Vagina (tissue), 2 donors: ENCODE measurements at regions not wholly inside any gene's neighbourhood (a gene's known extent, or its start where the extent isn't known, plus 50 kb on each side); places are given as distances from the start of the nearest gene placed in this dataset.

Source experiments
- DNase-seq, 2 donors: peaks; one replicate each; pipeline ENCODE4 v3.0.0-alpha.2; 2017; ENCODE audit errors: extremely low spot score in 2 of 2
- H3K27ac ChIP-seq: fragments of 200-600 bp; sonication (generic); one replicate; pipeline ENCODE4 v1.5.1; 2019
- H3K27me3 ChIP-seq: fragments of 200-600 bp; sonication (generic); one replicate; pipeline ENCODE4 v1.5.1; 2019
- H3K36me3 ChIP-seq, 2 donors: fragments of 200-600 bp; sonication (generic); one replicate each; pipeline ENCODE4 v1.5.1; 2017 to 2019
- H3K4me1 ChIP-seq: fragments of 200-600 bp; sonication (generic); one replicate; pipeline ENCODE4 v1.5.1; 2019
- H3K4me3 ChIP-seq, 2 donors: fragments of 200-600 bp; sonication (generic); 1 replicate in 1 of 2; 2 replicates in 1 of 2; pipeline ENCODE4 v1.5.1; 2016 to 2019
- H3K9me3 ChIP-seq: fragments of 200-600 bp; sonication (generic); one replicate; pipeline ENCODE4 v1.5.1; 2019
- POLR2A ChIP-seq, 2 donors: fragments of 450-650 bp; IDR thresholded peaks; one replicate each; pipeline ENCODE4 v1.6.1; 2017; ENCODE audit warnings: antibody characterized with exemption in 2 of 2, mild to moderate bottlenecking in 2 of 2, moderate library complexity in 2 of 2
- POLR2AphosphoS5 ChIP-seq, 2 donors: sonication (generic); formaldehyde crosslinking; IDR thresholded peaks; one replicate each; pipeline ENCODE4 v1.9.0; 2017; ENCODE audit warnings: antibody characterized with exemption in 2 of 2, mild to moderate bottlenecking in 2 of 2, low read depth in 1 of 2; ENCODE audit not compliant: insufficient read depth in 1 of 2
- intact Hi-C: fragments of 100-400 bp; cut with DNase I; formaldehyde crosslinking; loops from one replicate; pipeline ENCODE4 v1.15.1; 2023
- TF ChIP-seq, protein P1 (sequence below), 3 experiments: fragments of 450-650 bp in 2 of 3; fragments of 200-600 bp in 1 of 3; sonication (generic) in 1 of 3; IDR thresholded peaks; one replicate each; pipeline ENCODE4 v1.5.1; 2017 to 2019; ENCODE audit warnings: antibody characterized with exemption in 3 of 3, mild to moderate bottlenecking in 2 of 3, moderate library complexity in 2 of 3

DNA sequence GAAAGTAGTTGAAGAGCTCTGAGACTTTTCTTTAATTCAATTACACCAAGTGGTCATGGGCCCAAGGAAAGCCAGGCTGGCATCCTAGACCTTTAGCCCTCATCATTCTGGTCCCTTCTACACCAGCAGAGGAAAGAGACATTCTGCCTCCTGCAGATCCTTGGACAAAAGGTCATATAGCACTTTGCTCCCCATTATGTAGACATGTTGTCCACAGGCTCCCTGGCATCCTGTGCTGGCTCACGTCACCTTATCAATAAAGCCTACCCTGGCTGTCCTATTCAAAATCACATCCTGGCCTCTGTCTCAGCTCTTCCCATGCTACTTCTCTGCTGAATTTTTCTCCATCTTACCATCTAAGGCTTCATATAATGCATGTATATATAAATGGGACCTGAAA lies 61.6 kb upstream of the MAF start:
- Histone ChIP-seq H3K36me3 (no peaks in the 10 kb centered on the region), H3K27me3 (no peaks in the 10 kb centered on the region), H3K4me3 (no peak overlapping the region), H3K27ac (no peak overlapping the region), H3K4me1 (peaks cover 31% of the 10 kb centered on the region), H3K9me3 (no peaks in the 10 kb centered on the region)
- TF ChIP-seq POLR2A (IDR thresholded peaks at IDR 0.05) (no peak), POLR2AphosphoS5 (IDR thresholded peaks at IDR 0.05; ENCODE audit: insufficient read depth in 1 of 2, low read depth in 1 of 2) (no peak)
- TF ChIP-seq, protein P1, sequence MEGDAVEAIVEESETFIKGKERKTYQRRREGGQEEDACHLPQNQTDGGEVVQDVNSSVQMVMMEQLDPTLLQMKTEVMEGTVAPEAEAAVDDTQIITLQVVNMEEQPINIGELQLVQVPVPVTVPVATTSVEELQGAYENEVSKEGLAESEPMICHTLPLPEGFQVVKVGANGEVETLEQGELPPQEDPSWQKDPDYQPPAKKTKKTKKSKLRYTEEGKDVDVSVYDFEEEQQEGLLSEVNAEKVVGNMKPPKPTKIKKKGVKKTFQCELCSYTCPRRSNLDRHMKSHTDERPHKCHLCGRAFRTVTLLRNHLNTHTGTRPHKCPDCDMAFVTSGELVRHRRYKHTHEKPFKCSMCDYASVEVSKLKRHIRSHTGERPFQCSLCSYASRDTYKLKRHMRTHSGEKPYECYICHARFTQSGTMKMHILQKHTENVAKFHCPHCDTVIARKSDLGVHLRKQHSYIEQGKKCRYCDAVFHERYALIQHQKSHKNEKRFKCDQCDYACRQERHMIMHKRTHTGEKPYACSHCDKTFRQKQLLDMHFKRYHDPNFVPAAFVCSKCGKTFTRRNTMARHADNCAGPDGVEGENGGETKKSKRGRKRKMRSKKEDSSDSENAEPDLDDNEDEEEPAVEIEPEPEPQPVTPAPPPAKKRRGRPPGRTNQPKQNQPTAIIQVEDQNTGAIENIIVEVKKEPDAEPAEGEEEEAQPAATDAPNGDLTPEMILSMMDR (IDR thresholded peaks at IDR 0.05): no peak
- peak in 1 of 2 donors; percentile 20 for DNase-seq
- intact Hi-C loops: no loop called here

DNA sequence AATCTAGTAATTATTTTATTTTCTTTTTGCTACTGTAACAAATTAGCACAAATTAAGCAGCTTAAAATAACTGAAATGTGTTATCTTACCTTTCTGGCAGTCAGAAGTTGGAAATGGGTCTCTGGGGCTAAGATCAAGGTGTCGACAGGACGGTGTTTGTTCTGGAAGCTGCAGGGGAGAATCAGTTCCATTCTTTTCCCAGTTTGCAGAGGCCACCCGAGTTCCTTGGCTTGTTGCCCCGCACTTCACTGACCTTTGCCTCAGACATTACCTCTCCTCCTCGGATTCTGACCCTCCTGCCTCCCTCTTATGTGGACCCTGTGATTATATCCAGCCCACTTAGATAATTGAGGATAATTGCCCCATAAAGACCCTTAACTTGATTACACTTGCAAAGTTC lies 61.0 kb upstream of the MAF start:
- H3K4me1 ChIP-seq: peaks cover 36% of the 10 kb centered on the region
- TF ChIP-seq POLR2A (IDR thresholded peaks at IDR 0.05) (no peak), POLR2AphosphoS5 (IDR thresholded peaks at IDR 0.05; ENCODE audit: insufficient read depth in 1 of 2, low read depth in 1 of 2) (no peak)
- TF ChIP-seq, protein P1 (IDR thresholded peaks at IDR 0.05): no peak
- H3K4me3 ChIP-seq: no peak overlapping the region
- intact Hi-C loops: no loop called here
- H3K27ac ChIP-seq: no peak overlapping the region
- H3K9me3 ChIP-seq: no peaks in the 10 kb centered on the region
- DNase-seq: peak in 1 of 2 donors; percentile 44
- H3K36me3 ChIP-seq: no peaks in the 10 kb centered on the region
- no peaks in the 10 kb centered on the region for H3K27me3 ChIP-seq

DNA sequence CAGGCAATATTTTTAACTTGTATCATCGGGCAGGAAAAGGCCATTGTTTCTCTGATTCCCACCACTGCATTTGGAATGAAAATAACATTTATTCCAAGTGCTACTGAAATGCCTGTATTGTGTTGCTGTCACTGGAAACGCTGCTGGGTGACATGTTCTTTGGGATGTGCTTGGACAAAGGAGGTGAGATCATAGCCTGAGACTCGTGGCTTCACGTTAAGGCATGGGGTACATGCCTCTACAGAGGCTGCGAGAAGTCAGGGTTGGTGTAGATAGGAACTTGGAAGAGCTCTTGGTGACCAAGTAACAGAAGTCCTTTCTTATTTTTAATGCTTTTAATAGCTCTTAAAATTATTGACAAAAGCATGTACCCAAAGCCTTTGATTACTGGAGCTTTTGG lies 58.8 kb upstream of the MAF start:
- no peaks in the 10 kb centered on the region for H3K36me3 ChIP-seq
- H3K4me1 ChIP-seq: peaks cover 40% of the 10 kb centered on the region

DNA sequence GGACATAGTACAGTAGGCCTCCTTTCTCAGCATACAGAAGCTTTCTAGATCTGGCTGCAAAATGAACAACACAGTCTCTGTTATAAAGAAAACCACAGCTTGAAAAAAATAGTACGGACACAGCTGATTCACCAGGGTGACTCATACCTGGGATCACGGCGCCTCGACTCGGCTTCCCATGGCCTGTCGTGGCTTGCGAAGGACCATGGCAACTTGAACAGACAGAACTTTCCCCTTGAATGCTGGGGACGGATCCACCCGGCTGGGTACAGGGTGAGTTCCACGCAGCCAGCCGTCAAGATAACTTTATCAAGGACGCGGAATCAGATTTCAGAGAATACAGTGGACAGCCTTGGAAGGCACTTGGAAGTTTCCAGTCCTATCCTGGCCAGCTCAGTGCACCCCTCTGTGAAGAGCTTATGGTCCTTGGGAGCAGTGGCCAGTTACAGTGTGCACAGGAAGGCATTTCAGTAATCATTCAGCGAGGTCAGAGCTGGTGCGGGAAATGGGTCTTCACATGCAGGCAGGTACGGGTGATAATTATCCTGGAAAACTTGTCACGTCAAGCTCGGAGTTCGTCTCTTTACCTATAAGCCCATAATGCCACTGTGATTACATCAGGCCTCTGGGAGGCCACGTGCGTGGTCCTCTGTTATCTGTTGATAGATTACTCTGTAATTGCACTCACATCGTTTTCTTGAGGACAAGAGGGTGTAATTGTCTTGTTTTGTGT lies 57.9 kb upstream of the MAF start:
- Histone ChIP-seq H3K36me3 (no peaks in the 10 kb centered on the region), H3K27ac (no peak overlapping the region), H3K27me3 (no peaks in the 10 kb centered on the region), H3K4me1 (peaks cover 36% of the 10 kb centered on the region), H3K4me3 (no peak overlapping the region), H3K9me3 (no peaks in the 10 kb centered on the region)
- intact Hi-C loops: no loop called here
- TF ChIP-seq POLR2AphosphoS5 (IDR thresholded peaks at IDR 0.05; ENCODE audit: insufficient read depth in 1 of 2, low read depth in 1 of 2): peak; percentile 38 to 73
- no peak for TF ChIP-seq POLR2A (IDR thresholded peaks at IDR 0.05)
- TF ChIP-seq, protein P1 (IDR thresholded peaks at IDR 0.05): no peak
- DNase-seq: peak in 1 of 2 donors; percentile 96

More for the DNA sequence above, 58.8 kb upstream of the MAF start:
- DNase-seq: peak in 1 of 2 donors; percentile 19
- TF ChIP-seq POLR2A (IDR thresholded peaks at IDR 0.05) (no peak), POLR2AphosphoS5 (IDR thresholded peaks at IDR 0.05; ENCODE audit: insufficient read depth in 1 of 2, low read depth in 1 of 2) (no peak)
- TF ChIP-seq, protein P1 (IDR thresholded peaks at IDR 0.05): no peak
- intact Hi-C loops: no loop called here
- H3K27me3 ChIP-seq: no peaks in the 10 kb centered on the region
- H3K9me3 ChIP-seq: no peaks in the 10 kb centered on the region
- no peak overlapping the region for H3K4me3 ChIP-seq
- no peak overlapping the region for H3K27ac ChIP-seq

DNA sequence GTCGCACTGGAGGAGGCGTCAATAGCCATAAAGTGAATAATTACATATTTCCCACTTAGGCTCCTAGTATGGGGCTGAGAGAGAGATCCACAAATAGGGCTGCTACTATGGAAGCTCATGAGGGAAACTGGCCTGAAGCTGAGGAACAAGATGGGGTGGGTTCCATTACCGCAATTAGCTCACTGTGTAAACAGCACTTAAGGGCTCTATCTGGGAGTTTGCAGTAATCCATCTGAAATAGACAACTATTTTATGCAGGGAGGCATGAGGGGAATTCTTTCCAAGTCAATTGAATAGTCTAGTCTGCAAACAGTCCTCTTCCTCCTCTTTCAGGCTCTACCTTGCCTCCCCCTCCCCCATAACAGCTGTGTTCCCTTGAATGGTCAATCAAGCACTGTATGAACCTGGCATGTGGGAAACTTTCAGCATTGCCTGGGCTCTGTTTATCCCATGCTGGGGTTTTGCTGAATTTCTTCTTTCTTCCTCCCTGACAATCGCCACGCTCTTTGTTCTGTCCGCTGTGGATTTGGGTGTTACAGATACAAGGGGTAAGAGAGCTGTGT lies 56.1 kb upstream of the MAF start:
- H3K9me3 ChIP-seq: no peaks in the 10 kb centered on the region
- no peak for DNase-seq
- no peaks in the 10 kb centered on the region for H3K27me3 ChIP-seq
- no peak overlapping the region for H3K27ac ChIP-seq
- TF ChIP-seq POLR2AphosphoS5 (IDR thresholded peaks at IDR 0.05; ENCODE audit: insufficient read depth in 1 of 2, low read depth in 1 of 2) (no peak), POLR2A (IDR thresholded peaks at IDR 0.05) (no peak)
- TF ChIP-seq, protein P1 (IDR thresholded peaks at IDR 0.05): no peak
- intact Hi-C loops: no loop called here
- H3K36me3 ChIP-seq: no peaks in the 10 kb centered on the region
- H3K4me1 ChIP-seq: peaks cover 41% of the 10 kb centered on the region
- no peak overlapping the region for H3K4me3 ChIP-seq
